GM19240 (cell line): ENCODE measurements at regions not wholly inside any gene's neighbourhood (a gene's known extent, or its start where the extent isn't known, plus 50 kb on each side); places are given as distances from the start of the nearest gene placed in this dataset.

Experiments
- DNase-seq: peaks from one replicate; pipeline ENCODE4 v3.0.0; 2011; ENCODE audit warnings: low spot score; ENCODE audit not compliant: insufficient read length

DNA sequence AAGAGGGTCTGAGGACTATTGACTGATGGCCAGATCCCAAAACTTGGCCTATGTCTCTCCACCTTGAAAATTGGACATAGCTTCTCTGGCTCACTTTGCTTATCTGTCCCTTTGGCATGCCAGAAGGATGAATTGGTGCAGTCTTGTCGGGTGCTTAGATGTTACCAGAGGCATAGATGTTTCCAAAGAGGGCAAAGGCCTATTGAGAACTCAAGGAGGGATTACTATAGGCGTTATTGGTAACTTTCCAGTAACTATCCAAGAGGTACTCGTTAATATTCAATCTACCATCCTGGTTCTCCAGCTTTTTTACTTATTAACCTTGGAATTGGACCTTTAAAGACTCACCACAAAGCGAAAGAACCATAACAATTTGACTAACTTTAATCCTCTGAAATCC is 368.3 kb upstream of the ESRRG start:
- DNase-seq: no peak

DNA sequence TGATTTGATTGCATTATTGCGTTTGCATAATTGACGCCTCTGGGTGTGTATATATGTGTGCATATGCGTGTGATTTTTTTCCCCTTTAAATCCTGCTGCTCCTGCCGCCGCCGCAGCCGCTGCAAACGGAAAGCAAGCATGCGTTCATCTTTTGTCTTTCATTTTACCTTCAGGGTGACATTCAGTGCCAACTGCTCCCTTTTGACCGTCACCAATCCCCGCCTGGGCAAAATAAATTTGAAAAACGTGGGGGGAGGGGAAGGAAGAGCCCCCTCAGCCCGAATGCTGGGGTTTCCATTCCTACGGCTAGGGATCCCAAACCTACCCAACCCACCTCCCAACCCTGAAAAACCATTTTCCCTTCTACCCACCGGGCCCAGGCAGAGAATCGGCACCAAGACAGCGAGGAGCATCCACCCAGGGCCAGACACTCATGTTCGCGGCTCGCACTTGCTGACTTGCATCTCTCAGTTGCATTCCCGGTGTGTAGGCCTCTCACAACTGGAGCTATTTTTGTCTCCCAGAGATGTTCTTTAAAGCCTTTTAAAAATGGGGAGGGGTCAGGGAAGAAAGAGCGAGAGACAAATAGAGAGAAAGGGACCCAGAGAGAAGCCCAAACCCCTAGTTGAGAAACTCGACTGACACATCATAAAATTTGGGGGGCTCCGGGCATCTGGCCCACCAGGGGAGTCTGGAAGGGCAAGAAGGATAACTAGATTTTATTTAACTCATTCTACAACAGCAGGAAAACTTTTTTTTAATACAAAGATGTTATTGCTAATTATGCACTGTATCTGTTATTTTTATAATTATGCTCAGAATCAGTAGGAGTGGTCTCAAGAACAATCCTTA is 367.1 kb upstream of the ESRRG start:
- DNase-seq: no peak

DNA sequence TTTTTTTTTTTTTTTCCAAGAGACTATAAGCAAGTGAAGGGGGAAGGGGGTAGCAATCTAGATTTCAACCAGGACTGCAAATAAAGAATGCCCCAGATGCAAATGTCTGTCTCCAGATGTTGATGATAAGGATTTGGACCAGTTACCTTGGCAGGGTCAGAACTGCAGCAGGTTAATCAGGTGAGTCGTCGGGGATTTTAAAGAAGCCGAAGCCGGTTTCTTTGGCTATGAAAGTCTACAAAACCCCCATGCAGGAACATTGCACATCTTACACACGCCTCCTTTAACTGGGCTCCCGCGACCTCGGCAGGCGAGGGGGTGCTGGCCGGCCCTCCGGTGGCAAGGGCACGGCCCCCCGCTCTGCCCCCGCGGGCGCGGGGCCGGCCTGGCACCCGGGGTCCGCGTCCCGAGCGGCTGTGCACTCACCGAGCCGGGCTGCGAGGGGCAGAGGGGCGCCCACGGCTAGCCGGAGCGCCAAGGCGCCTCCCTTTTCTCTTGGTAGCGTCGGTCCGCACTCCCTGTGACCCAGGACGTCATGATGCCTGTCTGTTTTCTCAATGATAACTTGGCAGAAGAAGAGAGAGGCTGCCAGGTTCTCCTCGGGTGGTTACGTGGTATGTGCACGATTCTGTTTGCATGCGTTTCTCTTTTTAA is 366.3 kb upstream of the ESRRG start:
- DNase-seq: no peak

DNA sequence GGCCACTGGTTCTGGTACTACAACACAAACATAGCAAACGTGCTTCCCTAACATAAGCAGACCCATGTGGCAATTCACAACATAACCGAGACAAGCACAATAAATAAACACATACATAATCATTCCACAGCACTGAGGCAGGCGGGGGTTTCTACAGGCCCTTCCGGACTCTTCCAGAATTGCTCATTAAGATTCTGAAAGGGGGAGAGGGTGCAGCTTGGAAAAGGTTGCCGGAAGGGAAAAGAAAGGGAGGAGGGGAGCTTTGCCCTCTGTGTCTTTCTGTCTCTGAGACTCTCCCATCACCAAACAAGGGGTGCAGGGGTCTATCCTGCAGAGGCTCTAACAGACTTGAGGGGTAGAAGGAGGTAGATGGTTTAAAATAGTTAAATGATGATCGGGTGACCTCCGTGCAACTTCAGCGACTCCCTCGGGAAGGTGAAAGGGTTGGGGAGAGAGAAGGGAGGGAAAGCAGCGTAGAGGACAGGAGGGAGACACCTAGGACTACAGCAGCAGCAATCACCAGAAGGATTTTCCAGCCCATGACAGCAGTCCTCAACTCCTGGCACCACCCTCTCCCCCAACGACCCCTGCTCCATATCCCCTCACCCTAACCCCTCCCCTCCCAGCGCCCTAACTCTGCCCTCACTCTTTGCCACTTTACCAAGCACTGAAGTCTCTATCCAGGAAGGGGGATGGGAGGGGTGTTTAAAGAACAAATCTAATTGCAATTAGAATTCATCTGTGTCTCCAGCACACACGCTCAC is 365.5 kb upstream of the ESRRG start:
- DNase-seq: no peak

DNA sequence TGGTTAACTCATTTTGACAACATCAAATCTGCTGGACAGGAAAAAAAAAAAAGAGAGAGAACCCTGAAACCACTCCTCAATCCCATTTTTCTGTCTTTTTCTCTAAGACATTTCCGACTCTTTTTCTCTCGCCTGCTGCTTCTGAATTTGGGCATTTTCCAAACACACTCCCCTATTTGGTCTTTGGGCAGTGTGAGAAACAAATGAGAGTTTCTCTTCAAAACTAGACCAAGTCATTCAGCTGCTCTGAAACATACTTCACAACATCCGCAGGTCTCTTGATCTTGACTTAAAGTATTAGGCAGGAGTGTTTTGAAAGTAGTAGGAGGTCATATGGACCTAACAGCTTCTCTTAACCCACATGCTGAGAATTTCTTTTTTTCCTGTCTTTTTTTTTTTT is 364.8 kb upstream of the ESRRG start:
- DNase-seq: no peak

DNA sequence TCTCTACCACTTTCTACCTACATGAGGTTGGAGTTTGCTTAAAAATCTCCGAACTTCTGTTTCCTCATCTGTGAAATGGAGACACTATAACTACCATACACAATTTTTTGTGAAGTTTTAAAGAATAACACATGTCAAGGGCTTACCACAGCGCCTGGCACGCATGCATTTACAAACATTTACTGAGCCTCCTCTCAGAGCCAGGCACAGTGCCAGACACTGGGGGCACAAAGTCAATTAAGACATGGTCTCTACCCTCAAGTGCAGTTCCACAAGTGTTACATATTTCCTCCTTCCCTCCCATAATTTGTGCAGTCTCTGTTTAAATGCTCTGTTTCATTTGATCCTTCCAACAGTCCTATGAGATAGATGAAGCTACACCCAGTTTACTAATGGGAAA is 356.4 kb upstream of the ESRRG start:
- DNase-seq: no peak

DNA sequence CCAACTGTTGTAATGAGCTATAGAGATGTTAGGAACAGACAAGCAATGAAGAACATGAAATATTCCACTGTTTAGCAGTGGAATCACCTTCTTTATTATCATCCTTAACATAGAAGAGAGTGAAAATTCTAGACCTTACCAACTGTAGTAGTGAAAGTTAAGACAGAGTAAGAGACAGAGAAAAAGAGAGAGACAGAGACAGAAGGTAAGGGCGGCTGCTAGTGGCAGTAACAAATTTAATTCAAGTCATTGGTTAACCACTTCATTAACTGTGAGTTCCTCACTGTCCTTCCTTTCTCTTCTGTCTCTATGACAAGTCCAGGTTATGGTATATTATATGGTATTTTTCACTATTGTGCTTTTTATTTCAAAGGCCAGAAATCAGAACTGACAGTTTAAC is 355.7 kb upstream of the ESRRG start:
- DNase-seq: no peak

DNA sequence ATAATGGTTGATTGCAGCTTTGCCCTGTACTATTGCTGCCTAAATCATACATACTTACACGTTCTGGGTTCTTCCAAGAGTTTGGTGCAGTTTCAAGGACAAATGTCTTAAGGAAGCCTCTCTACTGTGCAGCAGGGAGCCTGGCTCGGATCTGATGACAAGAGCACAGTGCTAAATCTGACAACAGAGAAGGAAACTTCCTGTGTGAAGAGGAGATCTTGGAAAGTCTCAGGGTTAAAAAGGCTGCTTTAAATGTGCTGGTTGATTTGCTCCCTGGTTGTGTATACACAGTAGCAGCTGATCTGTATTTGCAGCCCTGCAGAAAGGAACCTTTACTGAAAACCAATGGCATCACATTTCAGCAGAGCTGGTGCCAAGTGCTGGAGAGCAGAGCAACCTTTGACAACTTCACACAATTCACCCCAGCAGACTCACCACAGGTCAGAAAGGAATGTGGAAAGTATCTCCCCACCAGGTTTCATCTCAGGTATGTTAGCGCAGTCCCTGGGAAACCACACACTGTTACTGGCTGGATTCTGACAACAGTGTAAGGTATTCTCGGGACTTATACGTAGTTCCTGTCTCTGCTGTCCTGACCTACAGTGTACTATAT is 355.0 kb upstream of the ESRRG start:
- DNase-seq: no peak

DNA sequence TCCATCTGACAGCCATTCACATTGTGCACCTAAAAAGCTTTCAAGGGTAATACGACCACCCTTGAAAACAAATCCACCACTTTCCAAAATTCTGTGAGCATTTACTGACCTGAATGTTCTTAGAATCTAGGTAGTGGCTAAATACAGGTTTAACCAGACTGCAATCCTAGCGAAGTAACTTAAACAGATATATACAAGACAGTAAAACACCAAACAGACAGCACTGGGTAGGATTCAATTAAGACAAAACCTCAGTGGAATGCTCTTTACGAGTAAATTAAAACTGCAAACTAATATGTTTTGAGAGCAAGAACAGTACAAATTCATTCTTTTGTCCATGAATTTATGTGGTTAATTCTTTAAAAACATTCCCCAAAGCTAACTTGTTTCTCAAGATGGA is 354.2 kb upstream of the ESRRG start:
- no peak for DNase-seq

DNA sequence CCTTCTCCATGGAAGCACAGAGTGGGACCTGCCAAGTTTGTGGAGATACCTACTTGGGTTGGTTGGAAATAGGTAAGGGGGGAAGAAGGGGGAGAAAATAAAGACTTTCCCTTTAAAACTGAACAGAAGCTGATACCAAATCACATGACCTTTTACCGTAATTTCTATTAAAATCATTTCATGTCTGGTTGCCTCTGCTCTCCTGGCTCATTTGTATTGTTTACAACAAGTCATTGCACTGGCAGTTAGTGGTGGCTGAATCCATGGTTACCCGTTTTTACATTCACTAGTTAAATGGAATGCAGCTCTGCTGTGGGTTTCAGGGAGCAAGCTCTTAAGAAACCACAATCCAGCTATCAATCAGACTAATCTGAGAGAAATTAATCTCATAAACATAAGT is 353.7 kb upstream of the ESRRG start:
- DNase-seq: no peak

DNA sequence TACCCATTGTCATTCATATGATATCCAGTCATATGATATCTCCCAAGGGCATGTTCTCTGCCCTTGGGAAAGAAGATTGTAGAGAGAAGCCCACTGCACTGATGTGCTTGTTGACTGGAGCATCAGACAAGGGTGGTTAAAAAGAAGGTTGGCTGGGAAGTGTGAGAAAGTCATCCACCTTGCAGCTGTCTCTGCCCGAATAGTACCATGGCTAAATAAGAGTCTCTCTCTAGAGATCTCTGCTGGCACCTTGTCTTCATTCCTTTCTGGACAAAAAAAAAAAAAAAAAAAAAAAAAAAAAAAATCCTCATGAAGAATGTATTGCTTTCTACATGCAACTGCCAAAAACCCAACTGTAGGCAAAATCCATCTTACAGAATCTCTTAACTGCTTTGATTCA is 349.7 kb upstream of the ESRRG start:
- no peak for DNase-seq

DNA sequence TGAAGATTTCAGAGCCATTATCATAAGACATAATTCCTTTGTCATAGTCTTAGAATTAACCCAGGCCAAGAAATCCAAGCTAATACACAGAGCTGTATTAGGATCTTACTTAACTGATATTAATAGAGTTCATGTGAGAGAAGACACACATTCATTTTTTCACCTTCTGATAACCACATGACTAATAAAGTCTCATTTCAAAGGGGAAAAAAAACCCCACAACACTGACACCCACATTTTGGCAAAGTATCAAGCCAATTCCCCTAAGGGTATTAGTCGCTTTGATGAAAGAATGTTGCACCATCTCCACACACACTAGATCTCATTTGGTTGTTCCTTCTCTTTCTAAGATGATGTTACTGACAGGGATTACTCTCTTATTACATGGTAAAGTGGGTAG is 344.4 kb upstream of the ESRRG start:
- no peak for DNase-seq

DNA sequence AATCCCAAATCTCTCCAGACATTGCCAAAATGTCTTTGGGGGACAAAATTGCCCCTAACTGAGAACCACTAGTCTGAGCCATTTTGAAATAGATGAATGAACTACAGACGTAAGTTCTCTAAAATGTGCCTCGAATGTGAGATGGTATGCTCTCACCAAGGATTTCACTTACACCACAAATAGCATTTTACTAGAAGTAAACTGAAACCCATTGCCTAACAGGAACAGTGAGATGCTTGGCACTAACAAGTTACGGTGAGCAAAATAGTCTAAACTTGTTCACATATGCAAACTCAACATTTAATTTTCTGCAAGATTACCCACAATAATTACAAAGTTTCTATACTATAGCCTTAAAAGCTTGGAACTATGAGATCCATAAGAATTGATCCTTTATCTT is 343.6 kb upstream of the ESRRG start:
- DNase-seq: no peak

DNA sequence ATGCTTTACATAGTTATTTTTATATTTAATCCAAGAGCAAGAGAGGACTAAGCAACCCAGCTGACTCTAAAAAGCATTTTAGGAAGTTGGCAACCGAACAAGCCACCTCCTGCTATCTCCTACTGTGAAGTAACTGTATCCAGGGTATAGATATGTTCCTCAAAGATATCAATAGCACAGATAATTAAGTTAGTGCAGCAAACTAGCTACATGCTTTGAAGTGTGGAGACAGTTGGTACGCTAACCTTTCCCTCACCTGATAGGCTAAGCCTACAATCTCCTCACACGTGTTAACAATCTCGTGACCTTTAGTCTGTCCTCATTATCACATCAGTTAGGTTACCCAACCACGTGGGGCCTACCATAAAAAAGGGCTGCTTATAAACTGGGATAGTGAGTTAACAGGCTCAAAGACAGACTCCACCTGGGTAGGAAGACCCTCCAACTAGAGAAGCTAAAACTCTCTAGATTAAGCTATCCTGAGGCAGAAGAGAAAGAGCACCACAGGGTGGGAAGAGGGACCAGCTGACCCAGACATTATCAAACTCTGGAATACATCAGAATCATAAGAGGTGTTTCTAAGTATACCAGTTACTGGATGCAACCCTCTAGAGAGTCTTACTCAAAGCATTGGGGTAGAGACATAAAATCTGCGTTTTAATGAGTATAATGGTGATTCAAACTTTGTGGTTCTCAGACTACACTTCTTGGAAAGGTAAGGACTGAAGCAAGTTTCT is 340.1 kb upstream of the ESRRG start:
- DNase-seq: no peak

DNA sequence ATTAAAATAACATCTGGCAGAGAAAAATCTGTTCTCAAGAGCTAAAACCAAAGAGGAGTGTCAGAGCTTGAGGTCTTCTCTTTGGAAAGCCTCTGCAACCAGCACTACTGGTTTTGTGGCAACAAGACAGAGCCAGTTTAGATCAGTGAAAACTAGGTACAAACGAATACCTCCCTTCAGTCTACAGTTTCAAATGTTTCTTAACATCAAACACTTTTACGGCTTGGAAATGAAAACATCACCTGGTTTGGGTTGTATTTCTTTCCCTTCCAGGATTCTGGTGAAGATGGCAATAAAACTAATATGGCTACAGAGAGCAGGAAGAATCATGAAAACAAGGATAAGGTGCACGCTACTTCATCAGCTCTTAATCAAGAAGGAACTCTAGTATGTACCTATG is 339.4 kb upstream of the ESRRG start:
- DNase-seq: no peak

DNA sequence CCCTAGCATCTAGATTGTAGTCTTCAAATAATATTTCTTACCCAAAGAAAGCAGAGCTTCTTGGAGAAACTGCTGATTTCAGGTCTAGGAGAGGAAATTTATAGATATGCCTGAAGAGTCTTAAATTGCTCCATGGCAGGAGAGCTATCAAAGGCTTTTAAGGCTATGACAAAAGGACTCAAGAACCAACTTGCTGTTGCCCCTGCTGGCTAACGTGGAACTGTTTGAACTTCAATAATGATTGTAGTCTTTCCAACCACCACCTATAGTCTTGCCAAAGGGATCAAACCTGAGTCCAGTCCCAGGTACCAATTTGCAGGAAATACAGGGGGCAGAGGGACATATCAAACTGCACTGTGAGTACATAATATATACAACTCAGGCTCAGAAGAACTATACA is 336.2 kb upstream of the ESRRG start:
- no peak for DNase-seq

DNA sequence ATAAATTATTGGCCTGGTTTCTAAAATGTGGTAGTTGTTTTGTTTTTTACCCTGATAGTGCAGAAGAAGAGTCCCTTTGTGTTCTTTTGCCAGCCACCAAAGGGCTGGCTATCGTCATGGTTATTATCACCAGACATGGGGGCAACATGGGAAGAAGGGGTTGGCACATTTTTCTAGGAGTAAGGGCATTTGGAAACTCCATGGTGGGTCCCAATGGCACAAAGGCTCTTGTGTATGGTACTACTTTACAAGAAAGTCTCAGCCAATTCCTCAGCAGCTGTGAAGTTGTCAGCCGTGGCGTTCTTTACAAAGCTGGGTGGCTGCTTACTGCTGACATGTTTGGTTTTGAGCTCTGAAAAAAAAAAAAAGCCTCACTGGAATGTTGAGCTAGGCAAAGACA is 330.4 kb upstream of the ESRRG start:
- no peak for DNase-seq

DNA sequence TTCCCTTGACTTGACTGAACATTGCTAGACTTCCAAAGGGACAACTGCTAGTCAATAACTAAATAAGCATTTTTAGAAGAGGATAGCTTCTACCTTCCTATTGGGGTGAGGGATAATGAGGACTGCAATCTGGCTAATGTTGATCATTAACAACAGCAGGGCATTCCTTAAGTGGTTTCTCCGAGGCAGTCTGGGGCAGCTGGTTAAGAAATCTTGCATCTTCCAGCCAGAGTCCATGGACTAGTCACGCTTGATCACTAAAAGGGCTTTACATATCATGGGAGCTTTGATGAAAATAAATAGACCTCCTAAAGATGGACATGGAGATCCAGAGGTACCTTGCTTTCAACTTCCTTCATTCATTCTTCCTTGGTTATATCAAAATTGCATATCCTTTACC is 329.4 kb upstream of the ESRRG start:
- DNase-seq: no peak

DNA sequence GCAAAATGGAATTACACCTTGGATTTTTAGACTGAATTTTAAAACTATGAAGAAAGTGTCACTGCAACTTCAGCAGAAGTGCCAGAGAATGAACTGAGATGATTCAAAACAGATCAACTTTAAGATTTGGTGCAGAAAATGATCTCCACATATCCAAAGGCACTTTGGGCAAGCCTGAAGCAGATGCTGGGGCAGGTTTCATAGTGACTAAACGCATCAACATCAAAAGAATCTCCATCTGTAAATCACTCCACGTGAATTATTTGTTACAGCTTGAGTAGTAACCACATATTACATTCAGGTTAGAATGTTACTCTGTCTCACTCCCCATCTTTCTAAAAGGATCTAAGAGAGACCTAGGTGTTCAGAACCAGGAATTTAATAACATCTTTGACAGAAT is 329.0 kb upstream of the ESRRG start:
- DNase-seq: no peak

DNA sequence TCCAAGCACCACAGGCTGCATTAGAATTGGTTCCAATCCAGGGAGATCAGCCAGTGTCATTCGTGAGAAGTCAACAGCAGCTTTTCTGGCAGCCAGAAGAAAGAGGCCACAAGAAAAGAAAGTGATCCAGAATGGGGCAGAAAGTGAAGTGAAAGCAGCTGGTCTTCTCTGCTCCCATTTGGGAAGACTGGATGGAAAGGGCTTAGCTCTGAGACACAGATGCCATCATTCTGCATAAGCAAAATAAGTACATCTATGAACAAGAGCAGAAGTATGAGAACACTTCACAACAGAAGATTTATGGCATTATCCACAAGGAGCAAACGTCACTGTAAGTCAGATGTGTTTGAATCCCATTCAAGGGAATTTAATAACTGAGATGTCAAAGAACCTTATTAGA is 326.5 kb upstream of the ESRRG start:
- DNase-seq: no peak

DNA sequence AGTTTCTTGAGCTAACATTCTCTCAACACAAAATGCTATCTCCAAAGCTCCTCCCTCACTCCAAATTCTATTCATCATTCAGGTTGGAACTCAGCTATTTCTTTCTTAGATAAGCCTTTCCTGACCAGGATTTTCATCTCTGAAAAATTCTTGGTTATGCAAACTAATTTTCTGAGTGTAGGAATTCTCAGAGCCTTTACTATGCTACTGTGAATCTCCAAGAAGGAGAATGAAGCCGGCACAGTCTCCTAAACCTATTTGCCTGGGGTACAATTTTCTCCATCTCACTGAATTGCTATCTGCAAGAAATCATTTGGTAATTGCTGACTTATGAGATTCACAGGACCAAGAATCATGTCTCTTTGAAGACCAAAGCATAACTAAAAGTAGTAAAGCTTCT is 325.9 kb upstream of the ESRRG start:
- no peak for DNase-seq
